Lung (tissue), 11 donors: ENCODE measurements at regions not wholly inside any gene's neighbourhood (a gene's known extent, or its start where the extent isn't known, plus 50 kb on each side); places are given as distances from the start of the nearest gene placed in this dataset.

Source experiments
- ATAC-seq: fragments of 200-7000 bp; cut with Tn5 transposase; one replicate; pipeline ENCODE4 v1.9.1; 2020; ENCODE audit warnings: moderate number of reproducible peaks; ENCODE audit not compliant: insufficient read depth, low FRiP score
- DNase-seq, 3 donors: peaks; one replicate each; pipeline ENCODE4 v3.0.0-alpha.2; 2013 to 2017
- H3K27ac ChIP-seq, 2 donors: one replicate each; pipeline ENCODE4 v1.5.1; 2013; ENCODE audit warnings: mild to moderate bottlenecking in 2 of 2, moderate library complexity in 2 of 2, control low read depth in 1 of 2, inconsistent platforms in 1 of 2, low read depth in 1 of 2, low read length in 1 of 2
- H3K27me3 ChIP-seq, 3 donors: one replicate each; pipeline ENCODE4 v1.5.1; 2013; ENCODE audit warnings: low read length in 2 of 3; ENCODE audit not compliant: control insufficient read depth in 3 of 3, insufficient read depth in 3 of 3
- H3K36me3 ChIP-seq, 4 donors: one replicate each; pipeline ENCODE4 v1.5.1; 2013; ENCODE audit warnings: low read length in 4 of 4, mild to moderate bottlenecking in 1 of 4, moderate library complexity in 1 of 4; ENCODE audit not compliant: control insufficient read depth in 4 of 4, insufficient read depth in 4 of 4
- H3K4me1 ChIP-seq, 5 donors: one replicate each; pipeline ENCODE4 v1.5.1; 2013; ENCODE audit warnings: low read length in 5 of 5, mild to moderate bottlenecking in 2 of 5, moderate library complexity in 1 of 5; ENCODE audit not compliant: control insufficient read depth in 5 of 5, insufficient read depth in 5 of 5
- H3K4me3 ChIP-seq: one replicate; pipeline ENCODE4 v1.5.1; 2013; ENCODE audit warnings: mild to moderate bottlenecking, control low read depth, moderate library complexity
- H3K9ac ChIP-seq, 2 donors: one replicate each; pipeline ENCODE4 v1.5.1; 2013; ENCODE audit warnings: low read length in 2 of 2, control low read depth in 1 of 2; ENCODE audit not compliant: insufficient read depth in 1 of 2
- H3K9me3 ChIP-seq, 4 donors: one replicate each; pipeline ENCODE4 v1.5.1; 2013; ENCODE audit warnings: low read length in 3 of 4, mild to moderate bottlenecking in 1 of 4, moderate library complexity in 1 of 4; ENCODE audit not compliant: control insufficient read depth in 4 of 4, insufficient read depth in 3 of 4
- WGBS, 2 donors: extraction: QIAGEN DNeasy Blood & Tissue Kit; methylation state at CpG; one replicate each; pipeline ENCODE4 v1.1.7; 2013; 5-methylcytosine and 5-hydroxymethylcytosine counted together
- TF ChIP-seq, protein P1 (sequence below): IDR thresholded peaks from 2 replicates; pipeline ENCODE4 v1.5.1; 2012; ENCODE audit warnings: mild to moderate bottlenecking; ENCODE audit errors: control extremely low read depth, extremely low read depth
- donor health status: control.
- donor health status: control.
- donor health status: Bipolar disorder and iron deficiency.
- donor health status: healthy.
- donor health status: DM: yes; HTN: yes; CAD: no.

DNA sequence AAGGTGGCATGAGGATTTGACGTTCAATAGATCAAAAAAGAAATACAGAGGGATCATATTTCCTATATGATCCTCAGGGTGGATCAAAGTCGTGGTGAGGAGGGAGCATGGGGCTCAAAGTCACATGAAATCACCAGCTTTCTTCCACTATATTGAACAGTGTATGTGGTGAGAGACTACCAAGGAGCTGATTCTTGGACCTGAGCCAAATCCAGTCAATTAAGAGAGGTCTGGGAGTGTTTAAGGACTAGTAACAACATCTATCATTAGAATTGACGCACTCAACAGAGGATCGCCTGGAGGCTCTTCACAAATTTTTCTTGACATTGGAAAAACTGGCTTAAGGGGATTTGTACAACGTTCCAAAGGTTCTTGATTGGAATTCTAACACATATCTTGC lies 267.7 kb upstream of the PROX1 start:
- WGBS, 2 donors = 58 to 73% methylated on average over 5 of the region's 5 CpGs
- no peak for ATAC-seq
- Histone ChIP-seq H3K9me3 (peaks cover 0 to 2% (median 0%) of the 10 kb centered on the region in 4 donors), H3K27ac (no peak overlapping the region), H3K4me1 (peaks cover 0 to 6% (median 0%) of the 10 kb centered on the region in 5 donors), H3K4me3 (no peak overlapping the region), H3K36me3 (no peaks in the 10 kb centered on the region), H3K27me3 (no peaks in the 10 kb centered on the region), H3K9ac (no peak overlapping the region)
- no peak for DNase-seq
- TF ChIP-seq, protein P1, sequence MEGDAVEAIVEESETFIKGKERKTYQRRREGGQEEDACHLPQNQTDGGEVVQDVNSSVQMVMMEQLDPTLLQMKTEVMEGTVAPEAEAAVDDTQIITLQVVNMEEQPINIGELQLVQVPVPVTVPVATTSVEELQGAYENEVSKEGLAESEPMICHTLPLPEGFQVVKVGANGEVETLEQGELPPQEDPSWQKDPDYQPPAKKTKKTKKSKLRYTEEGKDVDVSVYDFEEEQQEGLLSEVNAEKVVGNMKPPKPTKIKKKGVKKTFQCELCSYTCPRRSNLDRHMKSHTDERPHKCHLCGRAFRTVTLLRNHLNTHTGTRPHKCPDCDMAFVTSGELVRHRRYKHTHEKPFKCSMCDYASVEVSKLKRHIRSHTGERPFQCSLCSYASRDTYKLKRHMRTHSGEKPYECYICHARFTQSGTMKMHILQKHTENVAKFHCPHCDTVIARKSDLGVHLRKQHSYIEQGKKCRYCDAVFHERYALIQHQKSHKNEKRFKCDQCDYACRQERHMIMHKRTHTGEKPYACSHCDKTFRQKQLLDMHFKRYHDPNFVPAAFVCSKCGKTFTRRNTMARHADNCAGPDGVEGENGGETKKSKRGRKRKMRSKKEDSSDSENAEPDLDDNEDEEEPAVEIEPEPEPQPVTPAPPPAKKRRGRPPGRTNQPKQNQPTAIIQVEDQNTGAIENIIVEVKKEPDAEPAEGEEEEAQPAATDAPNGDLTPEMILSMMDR = no peak

DNA sequence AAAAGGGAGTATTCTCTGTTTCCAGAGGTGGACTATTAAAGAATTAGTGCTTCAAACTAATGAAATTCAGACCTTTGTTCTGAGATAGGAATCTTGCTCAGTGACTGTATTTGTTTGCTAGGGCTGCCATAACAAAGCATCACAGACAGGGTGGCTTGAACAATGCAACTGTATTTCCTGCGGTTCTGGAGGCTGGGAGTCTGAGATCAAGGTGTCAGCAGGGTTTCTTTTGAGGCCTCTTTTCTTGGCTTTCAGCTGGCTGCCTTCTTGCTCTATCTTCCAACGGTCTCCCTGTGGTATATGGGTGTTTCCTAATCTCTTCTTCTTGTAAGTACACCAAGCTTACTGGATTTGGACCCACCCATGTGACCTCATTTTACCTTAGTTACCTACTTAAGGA lies 264.6 kb upstream of the PROX1 start:
- TF ChIP-seq, protein P1 = no peak
- WGBS, 2 donors = 68 to 80% methylated on average over 2 of the region's 2 CpGs
- DNase-seq (no peak), ATAC-seq (no peak)
- H3K4me1 ChIP-seq = peaks cover 0 to 9% (median 2%) of the 10 kb centered on the region in 5 donors
- no peak overlapping the region for H3K4me3 ChIP-seq
- H3K9me3 ChIP-seq = peaks cover 0 to 2% (median 0%) of the 10 kb centered on the region in 4 donors
- no peak overlapping the region for H3K9ac ChIP-seq
- no peaks in the 10 kb centered on the region for H3K36me3 ChIP-seq
- no peaks in the 10 kb centered on the region for H3K27me3 ChIP-seq
- no peak overlapping the region for H3K27ac ChIP-seq

DNA sequence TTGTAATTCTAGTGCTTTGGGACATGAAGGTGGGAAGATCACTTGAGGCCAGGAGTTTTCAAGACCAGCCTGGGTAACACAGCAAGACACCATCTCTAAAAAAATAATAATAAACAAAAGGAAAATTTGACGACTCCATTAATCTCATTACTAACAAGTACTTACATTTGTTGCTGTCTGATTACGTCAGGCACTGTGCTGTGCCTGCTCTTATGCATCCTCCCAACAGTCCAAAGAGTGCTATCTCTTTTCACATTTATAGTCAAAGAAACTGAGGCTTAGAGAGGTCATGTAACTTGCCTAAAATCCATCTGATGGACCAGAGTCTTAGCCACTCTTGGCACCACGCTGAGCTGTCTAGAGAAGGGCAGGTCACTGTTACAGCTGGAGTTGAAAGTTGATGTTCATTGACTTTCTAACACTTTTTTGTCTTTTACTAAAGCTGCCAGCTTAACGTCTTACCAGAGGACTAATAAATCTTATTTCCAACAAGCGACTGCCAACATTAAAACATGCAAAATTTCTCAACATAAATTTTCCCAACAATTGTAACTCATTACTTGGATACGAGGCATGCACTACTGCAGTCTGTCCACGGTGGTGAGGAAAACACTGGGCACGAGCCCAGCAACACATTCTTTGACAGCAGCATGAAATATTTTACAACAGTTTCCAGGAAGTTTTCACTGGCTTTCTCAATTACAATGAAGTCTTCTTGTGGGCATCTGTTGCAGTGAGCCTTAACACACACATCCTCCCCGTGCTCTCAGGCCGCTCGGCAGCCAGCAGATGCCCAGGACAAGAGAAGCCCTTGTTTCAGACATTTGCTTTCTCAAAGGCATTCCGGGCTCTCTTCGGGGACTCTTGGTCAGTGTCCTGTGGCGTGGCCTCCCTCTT lies 262.9 kb upstream of the PROX1 start:
- WGBS, 2 donors = 21 to 28% methylated on average over 14 of the region's 14 CpGs
- Histone ChIP-seq H3K9ac (no peak overlapping the region), H3K36me3 (no peaks in the 10 kb centered on the region), H3K4me1 (peaks cover 0 to 9% (median 2%) of the 10 kb centered on the region in 5 donors), H3K27ac (no peak overlapping the region), H3K9me3 (peaks cover 0 to 2% (median 0%) of the 10 kb centered on the region in 4 donors), H3K27me3 (no peaks in the 10 kb centered on the region), H3K4me3 (no peak overlapping the region)
- ATAC-seq (peak; percentile 70), DNase-seq (peak; percentile 73 to 91 (median 84))
- TF ChIP-seq, protein P1 = no peak
